Hepatocyte (in vitro differentiated cells): ENCODE measurements at regions not wholly inside any gene's neighbourhood (a gene's known extent, or its start where the extent isn't known, plus 50 kb on each side); places are given as distances from the start of the nearest gene placed in this dataset.

ENCODE experiments used
- DNase-seq: peaks from one replicate; pipeline ENCODE4 v3.0.0-alpha.2; 2016; ENCODE audit warnings: low spot score
- H2AFZ ChIP-seq: fragments of 200-600 bp; sonication (generic); 2 replicates; pipeline ENCODE4 v1.6.0; 2016; ENCODE audit warnings: antibody characterized with exemption, mild to moderate bottlenecking
- H3K27ac ChIP-seq: fragments of 200-600 bp; sonication (generic); 2 replicates; pipeline ENCODE4 v1.5.1; 2016; ENCODE audit warnings: mild to moderate bottlenecking
- H3K27me3 ChIP-seq: fragments of 200-600 bp; sonication (generic); 2 replicates; pipeline ENCODE4 v1.6.1; 2016
- H3K36me3 ChIP-seq: fragments of 200-600 bp; sonication (generic); replicated peaks from 2 replicates; pipeline ENCODE4 v1.5.1; 2016; ENCODE audit warnings: low read depth; ENCODE audit not compliant: insufficient read depth
- H3K4me1 ChIP-seq: fragments of 200-600 bp; sonication (generic); 2 replicates; pipeline ENCODE4 v1.5.1; 2016; ENCODE audit warnings: mild to moderate bottlenecking, moderate library complexity; ENCODE audit not compliant: insufficient read depth
- H3K4me2 ChIP-seq: fragments of 200-600 bp; sonication (generic); 2 replicates; pipeline ENCODE4 v1.6.0; 2016
- H3K4me3 ChIP-seq: fragments of 200-600 bp; sonication (generic); 2 replicates; pipeline ENCODE4 v1.5.1; 2016; ENCODE audit warnings: mild to moderate bottlenecking
- H3K79me2 ChIP-seq: fragments of 200-600 bp; sonication (generic); 2 replicates; pipeline ENCODE4 v1.6.0; 2017; ENCODE audit warnings: mild to moderate bottlenecking
- H3K9me2 ChIP-seq: fragments of 200-600 bp; sonication (generic); replicated peaks from 2 replicates; pipeline ENCODE4 v1.6.0; 2017; ENCODE audit warnings: mild to moderate bottlenecking; ENCODE audit not compliant: insufficient read depth
- H3K9me3 ChIP-seq: fragments of 200-600 bp; sonication (generic); 2 replicates; pipeline ENCODE4 v1.5.1; 2016; ENCODE audit warnings: low read depth, mild to moderate bottlenecking
- H4K20me1 ChIP-seq: fragments of 200-600 bp; sonication (generic); 2 replicates; pipeline ENCODE4 v1.6.0; 2016; ENCODE audit warnings: mild to moderate bottlenecking; ENCODE audit not compliant: insufficient read depth, poor library complexity, severe bottlenecking
- CTCF ChIP-seq: fragments of 200-600 bp; sonication (generic); IDR thresholded peaks from 2 replicates; pipeline ENCODE4 v1.5.1; 2016; ENCODE audit warnings: antibody characterized with exemption, mild to moderate bottlenecking; ENCODE audit not compliant: poor library complexity
- EZH2 ChIP-seq: fragments of 200-600 bp; sonication (generic); IDR thresholded peaks from 2 replicates; pipeline ENCODE4 v1.6.1; 2016; ENCODE audit warnings: antibody characterized with exemption, mild to moderate bottlenecking, borderline replicate concordance
- EZH2phosphoT487 ChIP-seq: fragments of 200-600 bp; sonication (generic); IDR thresholded peaks from one replicate; pipeline ENCODE4 v1.6.1; 2018; ENCODE audit warnings: antibody characterized with exemption, mild to moderate bottlenecking, low read depth, moderate library complexity; ENCODE audit not compliant: unreplicated experiment, severe bottlenecking
- WGBS: methylation state at CpG from one replicate; pipeline ENCODE4 v1.1.6; 2016; ENCODE audit warnings: low lambda C conversion rate; ENCODE audit errors: missing lambda C conversion rate; 5-methylcytosine and 5-hydroxymethylcytosine counted together

GRCh38 chr5:153151558-153151957 lies 338.9 kb upstream of the GRIA1 start:
- Histone ChIP-seq H3K9me2 (no peaks in the 10 kb centered on the region), H4K20me1 (no peaks in the 10 kb centered on the region), H3K27ac (no peak overlapping the region), H3K79me2 (no peaks in the 10 kb centered on the region), H3K4me1 (no peaks in the 10 kb centered on the region), H3K4me2 (no peak overlapping the region), H3K36me3 (no peaks in the 10 kb centered on the region), H2AFZ (no peak overlapping the region), H3K4me3 (no peak overlapping the region), H3K27me3 (no peaks in the 10 kb centered on the region), H3K9me3 (no peaks in the 10 kb centered on the region)
- DNase-seq, result no peak
- TF ChIP-seq CTCF, result no peak
- no peak for TF ChIP-seq EZH2phosphoT487
- no peak for TF ChIP-seq EZH2

GRCh38 chr5:153153086-153153485 lies 337.4 kb upstream of the GRIA1 start:
- H3K4me2 ChIP-seq, result no peak overlapping the region

DNA sequence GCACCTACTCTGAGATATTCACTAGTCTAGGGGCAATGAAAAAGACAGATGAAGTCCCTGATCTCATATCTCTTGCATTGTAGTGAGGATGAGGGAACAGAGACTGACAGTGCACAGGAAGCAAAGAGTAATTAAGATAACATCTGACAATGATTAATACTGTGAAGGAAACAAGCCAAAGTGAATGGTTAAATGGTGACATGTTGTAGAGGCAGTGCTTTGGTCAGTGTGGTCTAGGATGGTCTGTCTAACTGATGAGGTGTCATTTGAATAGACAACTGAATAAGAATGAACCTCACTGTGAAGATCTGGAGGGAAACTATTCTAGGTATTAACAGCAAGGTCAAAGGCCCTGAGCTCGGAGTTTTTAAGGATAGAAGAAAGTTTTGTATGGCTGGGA lies 333.3 kb upstream of the GRIA1 start:
- 22% methylated on average over 1 of the region's 1 CpG for WGBS
- no peak overlapping the region for H3K4me2 ChIP-seq

More at GRCh38 chr5:153153086-153153485, 337.4 kb upstream of the GRIA1 start:
- Histone ChIP-seq H3K27ac (no peak overlapping the region), H3K9me2 (no peaks in the 10 kb centered on the region), H3K79me2 (no peaks in the 10 kb centered on the region), H3K9me3 (no peaks in the 10 kb centered on the region), H3K4me1 (no peaks in the 10 kb centered on the region), H4K20me1 (no peaks in the 10 kb centered on the region), H3K27me3 (no peaks in the 10 kb centered on the region), H3K36me3 (no peaks in the 10 kb centered on the region), H3K4me3 (no peak overlapping the region), H2AFZ (no peak overlapping the region)
- no peak for DNase-seq
- WGBS, result 97% methylated on average over 1 of the region's 1 CpG
- TF ChIP-seq EZH2phosphoT487, result no peak
- no peak for TF ChIP-seq CTCF
- no peak for TF ChIP-seq EZH2

More for the DNA sequence above, 333.3 kb upstream of the GRIA1 start:
- Histone ChIP-seq H3K27ac (no peak overlapping the region), H3K9me3 (no peaks in the 10 kb centered on the region), H2AFZ (no peak overlapping the region), H3K36me3 (no peaks in the 10 kb centered on the region), H3K4me1 (no peaks in the 10 kb centered on the region), H3K79me2 (no peaks in the 10 kb centered on the region), H3K9me2 (no peaks in the 10 kb centered on the region), H3K4me3 (no peak overlapping the region), H4K20me1 (no peaks in the 10 kb centered on the region), H3K27me3 (no peaks in the 10 kb centered on the region)
- no peak for DNase-seq
- no peak for TF ChIP-seq EZH2phosphoT487
- no peak for TF ChIP-seq EZH2
- no peak for TF ChIP-seq CTCF
